Fibroblast of lung (primary cell): ENCODE measurements at regions not wholly inside any gene's neighbourhood (a gene's known extent, or its start where the extent isn't known, plus 50 kb on each side); places are given as distances from the start of the nearest gene placed in this dataset.

Experiments
- EZH2 ChIP-seq: IDR thresholded peaks from 2 replicates; pipeline ENCODE4 v1.5.1; 2012; ENCODE audit warnings: low read length, control low read depth, mild to moderate bottlenecking; ENCODE audit errors: missing control alignments
- TF ChIP-seq, protein P1 (sequence below), 2 donors: IDR thresholded peaks in 1 of 2; conservative IDR thresholded peaks in 1 of 2; 1 replicate in 1 of 2; 2 replicates in 1 of 2; pipeline ENCODE4 v1.5.1; 2011 to 2012; ENCODE audit warnings: low read length in 2 of 2, control low read depth in 1 of 2, inconsistent platforms in 1 of 2, low read depth in 1 of 2, mild to moderate bottlenecking in 1 of 2

DNA sequence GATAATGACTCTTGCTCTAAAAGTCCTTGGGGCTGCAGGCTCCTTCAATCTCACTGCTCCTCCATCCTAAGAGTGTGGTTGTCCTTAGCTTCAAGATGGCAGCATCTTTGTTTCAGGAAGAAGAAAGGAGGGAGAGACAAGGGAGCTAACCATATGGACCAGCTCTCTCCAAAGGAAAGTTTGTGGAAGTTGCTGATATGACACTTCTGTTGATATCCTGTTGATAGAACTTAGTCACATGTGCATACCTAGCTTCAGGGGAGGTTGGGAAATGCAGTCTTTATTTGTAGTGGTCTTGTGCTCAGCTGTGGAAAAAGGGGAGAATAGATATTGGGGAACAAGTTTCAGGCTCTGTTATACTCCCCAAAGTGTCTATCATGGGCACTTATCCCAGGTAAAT is 186.9 kb downstream of the GIPC2 start:
- TF ChIP-seq, protein P1, sequence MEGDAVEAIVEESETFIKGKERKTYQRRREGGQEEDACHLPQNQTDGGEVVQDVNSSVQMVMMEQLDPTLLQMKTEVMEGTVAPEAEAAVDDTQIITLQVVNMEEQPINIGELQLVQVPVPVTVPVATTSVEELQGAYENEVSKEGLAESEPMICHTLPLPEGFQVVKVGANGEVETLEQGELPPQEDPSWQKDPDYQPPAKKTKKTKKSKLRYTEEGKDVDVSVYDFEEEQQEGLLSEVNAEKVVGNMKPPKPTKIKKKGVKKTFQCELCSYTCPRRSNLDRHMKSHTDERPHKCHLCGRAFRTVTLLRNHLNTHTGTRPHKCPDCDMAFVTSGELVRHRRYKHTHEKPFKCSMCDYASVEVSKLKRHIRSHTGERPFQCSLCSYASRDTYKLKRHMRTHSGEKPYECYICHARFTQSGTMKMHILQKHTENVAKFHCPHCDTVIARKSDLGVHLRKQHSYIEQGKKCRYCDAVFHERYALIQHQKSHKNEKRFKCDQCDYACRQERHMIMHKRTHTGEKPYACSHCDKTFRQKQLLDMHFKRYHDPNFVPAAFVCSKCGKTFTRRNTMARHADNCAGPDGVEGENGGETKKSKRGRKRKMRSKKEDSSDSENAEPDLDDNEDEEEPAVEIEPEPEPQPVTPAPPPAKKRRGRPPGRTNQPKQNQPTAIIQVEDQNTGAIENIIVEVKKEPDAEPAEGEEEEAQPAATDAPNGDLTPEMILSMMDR (conservative IDR thresholded peaks at IDR 0.05 in 1 of 2, IDR thresholded peaks at IDR 0.05 in 1 of 2; ENCODE audit: low read depth in 1 of 2, low read length in 2 of 2): no peak
- TF ChIP-seq EZH2: no peak
